ENCODE measurements at regions not wholly inside any gene's neighbourhood (a gene's known extent, or its start where the extent isn't known, plus 50 kb on each side); places are given as distances from the start of the nearest gene placed in this dataset.

GRCh38 chr17:14940108-14940937 is 324.8 kb downstream of the PMP22 start:
- 6% methylated on average over 2 of the region's 4 CpGs for WGBS (ENCODE audit: insufficient coverage, low coverage, missing lambda C conversion rate)
- H3K27me3 ChIP-seq (ENCODE audit: control insufficient read depth in 2 of 2, insufficient read depth in 2 of 2, low read length in 2 of 2) = no peaks in the 10 kb centered on the region; a peak in 1 of 5 replicates
- no peak for FAIRE-seq
- H3K4me2 ChIP-seq (ENCODE audit: insufficient read depth, low read length) = no peak overlapping the region
- H3K9me3 ChIP-seq (replicated peaks; ENCODE audit: control insufficient read depth, insufficient read depth, low read depth, low read length) = no peaks in the 10 kb centered on the region
- DNase-seq (ENCODE audit: extremely low read depth in 1 of 4, low spot score in 3 of 4) = no peak
- intact Hi-C loops (cut with micrococcal nuclease) (no loop called here), in situ Hi-C loops (cut with MboI) (no loop called here)
- H3K9ac ChIP-seq (ENCODE audit: insufficient read depth in 1 of 2, low read depth in 2 of 2, low read length in 2 of 2) = no peak overlapping the region
- no peak overlapping the region for H2AFZ ChIP-seq (ENCODE audit: low read depth, low read length)
- TF ChIP-seq PHB2 (IDR thresholded peaks at IDR 0.05; ENCODE audit: low read depth) (no peak), ELK3 (CRISPR knock-in tag; IDR thresholded peaks at IDR 0.05) (no peak)
- H3K9me1 ChIP-seq (ENCODE audit: control insufficient read depth, insufficient read depth, low read length) = no peaks in the 10 kb centered on the region
- ATAC-seq = no peak
- H3K4me1 ChIP-seq (replicated peaks in 1 of 2; ENCODE audit: control insufficient read depth in 2 of 2, insufficient read depth in 2 of 2, low read length in 2 of 2) = no peaks in the 10 kb centered on the region
- ChIA-PET CTCF (ENCODE audit: low intra/inter-chr PET ratio) (no interaction called here), POLR2A (no interaction called here)
- H3K36me3 ChIP-seq (ENCODE audit: control insufficient read depth, insufficient read depth, low read length) = no peaks in the 10 kb centered on the region
- no TSS peak for BruUV-seq (replicated peaks)
- H3K27ac ChIP-seq (ENCODE audit: extremely low read depth, low read depth, low read length) = no peak overlapping the region
- H4K20me1 ChIP-seq (replicated peaks; ENCODE audit: control insufficient read depth, insufficient read depth, low read length) = no peaks in the 10 kb centered on the region
- H3K4me3 ChIP-seq = no peak overlapping the region
- H3K79me2 ChIP-seq (ENCODE audit: control insufficient read depth, insufficient read depth, low read length) = no peaks in the 10 kb centered on the region

- 0% methylated on average over 2 of the region's 2 CpGs for WGBS (ENCODE audit: insufficient coverage, low coverage, missing lambda C conversion rate)
- Histone ChIP-seq H3K4me1 (replicated peaks in 1 of 2; ENCODE audit: control insufficient read depth in 2 of 2, insufficient read depth in 2 of 2, low read length in 2 of 2) (no peaks in the 10 kb centered on the region), H3K27ac (ENCODE audit: extremely low read depth, low read depth, low read length) (no peak overlapping the region), H2AFZ (ENCODE audit: low read depth, low read length) (no peak overlapping the region), H3K4me2 (ENCODE audit: insufficient read depth, low read length) (no peak overlapping the region), H3K79me2 (ENCODE audit: control insufficient read depth, insufficient read depth, low read length) (no peaks in the 10 kb centered on the region), H3K27me3 (ENCODE audit: control insufficient read depth in 2 of 2, insufficient read depth in 2 of 2, low read length in 2 of 2) (no peaks in the 10 kb centered on the region), H3K9me3 (replicated peaks; ENCODE audit: control insufficient read depth, insufficient read depth, low read depth, low read length) (no peaks in the 10 kb centered on the region), H4K20me1 (replicated peaks; ENCODE audit: control insufficient read depth, insufficient read depth, low read length) (no peaks in the 10 kb centered on the region), H3K36me3 (ENCODE audit: control insufficient read depth, insufficient read depth, low read length) (no peaks in the 10 kb centered on the region), H3K9ac (ENCODE audit: insufficient read depth in 1 of 2, low read depth in 2 of 2, low read length in 2 of 2) (no peak overlapping the region), H3K4me3 (no peak overlapping the region), H3K9me1 (ENCODE audit: control insufficient read depth, insufficient read depth, low read length) (no peaks in the 10 kb centered on the region)
- CTCF ChIA-PET (ENCODE audit: low intra/inter-chr PET ratio) = interaction anchor here (1.0 kb wide), 1 partner anchor 278 kb away, joined by 3 read pairs; no protein-coding TSS in a partner anchor
- FAIRE-seq = no peak
- BruUV-seq (replicated peaks) = no TSS peak
- intact Hi-C loops (cut with micrococcal nuclease) = no loop called here
- in situ Hi-C loops (cut with MboI) = no loop called here
- no peak for ATAC-seq
- TF ChIP-seq BMI1 (IDR thresholded peaks at IDR 0.05; ENCODE audit: low read length) (no peak), ZNF445 (CRISPR knock-in tag; IDR thresholded peaks at IDR 0.05; ENCODE audit: low read depth) (no peak), CC2D1A (IDR thresholded peaks at IDR 0.05) (no peak), GATA2 (CRISPR knock-in tag; IDR thresholded peaks at IDR 0.05) (no peak), NUFIP1 (IDR thresholded peaks at IDR 0.05; ENCODE audit: partially characterized antibody) (no peak), MCM5 (IDR thresholded peaks at IDR 0.05; ENCODE audit: low read depth) (no peak), ZZZ3 (IDR thresholded peaks at IDR 0.05) (no peak)
- no peak for DNase-seq (ENCODE audit: extremely low read depth in 1 of 4, low spot score in 3 of 4)
- POLR2A ChIA-PET = no interaction called here
Observed at GRCh38 chr17:14935845-14936485, 329.2 kb downstream of the PMP22 start.
